ENCODE measurements at regions not wholly inside any gene's neighbourhood (a gene's known extent, or its start where the extent isn't known, plus 50 kb on each side); places are given as distances from the start of the nearest gene placed in this dataset.

GRCh38 chr11:15726221-15726746 lies 611.6 kb downstream of the INSC start (continued):
- TF ChIP-seq CTCF (IDR thresholded peaks at IDR 0.05 in 2 of 3, conservative IDR thresholded peaks at IDR 0.05 in 1 of 3; ENCODE audit: borderline replicate concordance in 1 of 3, insufficient read depth in 1 of 3, low read depth in 2 of 3, low read length in 2 of 3) (no peak), ELF1 (IDR thresholded peaks at IDR 0.05; ENCODE audit: borderline replicate concordance, low read depth) (no peak), SP1 (IDR thresholded peaks at IDR 0.05; ENCODE audit: low read depth) (no peak)

GRCh38 chr11:15726893-15727519 lies 612.3 kb downstream of the INSC start:
- ChIA-PET RAD21 (ENCODE audit: low non-redundant PET in 1 of 2, low total read pairs in 2 of 2, uncharacterized antibody in 2 of 2, unreplicated experiment in 2 of 2) (no interaction called here), POLR2A (no interaction called here)

GRCh38 chr11:15727520-15727914 lies 612.8 kb downstream of the INSC start:
- Histone ChIP-seq H3K9me2 (ENCODE audit: insufficient read depth) (no peaks in the 10 kb centered on the region), H3K4me2 (ENCODE audit: low read length) (no peak overlapping the region), H3K9ac (ENCODE audit: low read length) (no peak overlapping the region), H3K27me3 (ENCODE audit: insufficient read depth, low read length) (peaks cover 30% of the 10 kb centered on the region), H3K4me3 (replicated peaks in 1 of 2; ENCODE audit: low read depth in 1 of 2, low read length in 2 of 2) (no peak overlapping the region), H3K36me3 (ENCODE audit: control insufficient read depth in 1 of 2, insufficient read depth in 2 of 2, low read length in 2 of 2) (no peaks in the 10 kb centered on the region), H4K20me1 (ENCODE audit: insufficient read depth) (no peaks in the 10 kb centered on the region), H2AFZ (ENCODE audit: low read depth, low read length, poor library complexity, severe bottlenecking) (no peak overlapping the region), H3K9me3 (ENCODE audit: control insufficient read depth in 1 of 2, insufficient read depth in 1 of 2, low read depth in 1 of 2, low read length in 2 of 2) (no peaks in the 10 kb centered on the region), H3K27ac (ENCODE audit: low read depth, low read length) (no peak overlapping the region), H3K4me1 (ENCODE audit: control insufficient read depth in 1 of 2, insufficient read depth in 2 of 2, low read length in 2 of 2) (no peaks in the 10 kb centered on the region), H3K79me2 (ENCODE audit: insufficient read depth, low read length) (no peaks in the 10 kb centered on the region)
- DNase-seq (ENCODE audit: low read depth, low spot score) (no peak), ATAC-seq (no peak)
- CTCF ChIA-PET: no interaction called here
- RAD21 ChIA-PET (ENCODE audit: low non-redundant PET in 1 of 2, low total read pairs in 2 of 2, uncharacterized antibody in 2 of 2, unreplicated experiment in 2 of 2): no interaction called here
- intact Hi-C loops (cut with micrococcal nuclease): no loop called here
- POLR2A ChIA-PET: no interaction called here
- no TSS peak for BruUV-seq (replicated peaks)
- TF ChIP-seq CBX3 (IDR thresholded peaks at IDR 0.05; ENCODE audit: low read depth) (no peak), POLR2A (IDR thresholded peaks at IDR 0.05; ENCODE audit: borderline replicate concordance, extremely low read depth, insufficient read depth, insufficient read length) (no peak), TCF7L2 (IDR thresholded peaks at IDR 0.05; ENCODE audit: borderline replicate concordance, extremely low read depth, insufficient read depth, insufficient read length) (no peak), SIN3A (IDR thresholded peaks at IDR 0.05; ENCODE audit: low read depth) (no peak), FOSL1 (IDR thresholded peaks at IDR 0.05; ENCODE audit: low read depth) (no peak), SRF (IDR thresholded peaks at IDR 0.05; ENCODE audit: low read depth) (no peak), EZH2phosphoT487 (IDR thresholded peaks at IDR 0.05; ENCODE audit: borderline replicate concordance) (no peak), ATF3 (IDR thresholded peaks at IDR 0.05) (no peak), YY1 (IDR thresholded peaks at IDR 0.05; ENCODE audit: extremely low read depth, insufficient replicate concordance, low read depth, low read length) (no peak), EGR1 (IDR thresholded peaks at IDR 0.05; ENCODE audit: low read depth) (no peak)

More at GRCh38 chr11:15726893-15727519, 612.3 kb downstream of the INSC start:
- no TSS peak for BruUV-seq (replicated peaks)
- CTCF ChIA-PET: no interaction called here
- H3K79me2 ChIP-seq (ENCODE audit: insufficient read depth, low read length): no peaks in the 10 kb centered on the region
- H2AFZ ChIP-seq (ENCODE audit: low read depth, low read length, poor library complexity, severe bottlenecking): no peak overlapping the region
- H3K9me2 ChIP-seq (ENCODE audit: insufficient read depth): no peaks in the 10 kb centered on the region
- H3K4me3 ChIP-seq (replicated peaks in 1 of 2; ENCODE audit: low read depth in 1 of 2, low read length in 2 of 2): no peak overlapping the region
- no peaks in the 10 kb centered on the region for H3K4me1 ChIP-seq (ENCODE audit: control insufficient read depth in 1 of 2, insufficient read depth in 2 of 2, low read length in 2 of 2)
- no peak for DNase-seq (ENCODE audit: low read depth, low spot score)
- H4K20me1 ChIP-seq (ENCODE audit: insufficient read depth): no peaks in the 10 kb centered on the region
- no peaks in the 10 kb centered on the region for H3K36me3 ChIP-seq (ENCODE audit: control insufficient read depth in 1 of 2, insufficient read depth in 2 of 2, low read length in 2 of 2)
- H3K9ac ChIP-seq (ENCODE audit: low read length): no peak overlapping the region
- H3K27me3 ChIP-seq (ENCODE audit: insufficient read depth, low read length): peaks cover 30% of the 10 kb centered on the region
- no peak for ATAC-seq
- TF ChIP-seq POLR2AphosphoS5 (IDR thresholded peaks at IDR 0.05; ENCODE audit: low read depth, low read length) (no peak), EZH2phosphoT487 (IDR thresholded peaks at IDR 0.05; ENCODE audit: borderline replicate concordance) (no peak), ZFX (IDR thresholded peaks at IDR 0.05) (no peak)
- intact Hi-C loops (cut with micrococcal nuclease): no loop called here
- no peak overlapping the region for H3K4me2 ChIP-seq (ENCODE audit: low read length)
- H3K9me3 ChIP-seq (ENCODE audit: control insufficient read depth in 1 of 2, insufficient read depth in 1 of 2, low read depth in 1 of 2, low read length in 2 of 2): no peaks in the 10 kb centered on the region
- no peak overlapping the region for H3K27ac ChIP-seq (ENCODE audit: low read depth, low read length)

Data from HCT116 (cell line).